B cell (primary cell): ENCODE measurements at regions not wholly inside any gene's neighbourhood (a gene's known extent, or its start where the extent isn't known, plus 50 kb on each side); places are given as distances from the start of the nearest gene placed in this dataset.

Source experiments
- ATAC-seq: fragments of 200-7000 bp; cut with Tn5 transposase; one replicate; pipeline ENCODE4 v1.10.0; 2021; ENCODE audit warnings: low read depth, mild to moderate bottlenecking, moderate number of reproducible peaks, moderate library complexity
- CTCF ChIA-PET: fragments of 350-600 bp; sonication (Branson Sonifier 250); formaldehyde crosslinking; loops from one replicate; lab custom pipeline; 2021; ENCODE audit warnings: antibody characterized with exemption, inconsistent platforms; lab: Charles Lee
- POLR2A ChIA-PET: fragments of 350-600 bp; sonication (Branson Sonifier 250); formaldehyde crosslinking; loops from one replicate; lab custom pipeline; 2021; ENCODE audit warnings: antibody characterized with exemption; lab: Charles Lee
- DNase-seq: peaks from one replicate; pipeline ENCODE4 v3.0.0; 2013
- H2AFZ ChIP-seq: 2 replicates; pipeline ENCODE4 v1.6.1; 2012; ENCODE audit warnings: mild to moderate bottlenecking, low read depth, low read length; ENCODE audit not compliant: insufficient read depth, poor library complexity, severe bottlenecking
- H3K27ac ChIP-seq, 2 donors: 1 replicate in 1 of 2; 2 replicates in 1 of 2; pipeline ENCODE4 v1.5.1; 2012 to 2013; ENCODE audit warnings: low read length in 2 of 2, mild to moderate bottlenecking in 2 of 2, moderate library complexity in 1 of 2
- H3K27me3 ChIP-seq, 4 experiments: fragments of 200-600 bp in 1 of 4; sonication (generic) in 1 of 4; replicated peaks in 1 of 4; 1 replicate in 2 of 4; 2 replicates in 2 of 4; pipeline versions ENCODE4 v1.6.1 to v1.7.0; 2013 to 2016; ENCODE audit warnings: low read length in 3 of 4, mild to moderate bottlenecking in 2 of 4, mixed read lengths in 1 of 4, moderate library complexity in 1 of 4; ENCODE audit not compliant: insufficient read depth in 4 of 4, control insufficient read depth in 3 of 4; ENCODE audit errors: control extremely low read depth in 1 of 4
- H3K36me3 ChIP-seq, 2 experiments: replicated peaks in 1 of 2; 1 replicate in 1 of 2; 2 replicates in 1 of 2; pipeline versions ENCODE4 v1.6.1 to v1.7.1; 2013; ENCODE audit warnings: low read length in 1 of 2; ENCODE audit not compliant: insufficient read depth in 2 of 2, control insufficient read depth in 1 of 2; ENCODE audit errors: control extremely low read depth in 1 of 2, extremely low read depth in 1 of 2
- H3K4me1 ChIP-seq, 2 donors: fragments of 200-600 bp in 1 of 2; sonication (generic) in 1 of 2; 1 replicate in 1 of 2; 2 replicates in 1 of 2; pipeline versions ENCODE4 v1.5.1 to v1.6.1; 2013 to 2017; ENCODE audit warnings: low read length in 2 of 2; ENCODE audit not compliant: control insufficient read depth in 2 of 2, insufficient read depth in 2 of 2
- H3K4me2 ChIP-seq: replicated peaks from 2 replicates; pipeline ENCODE3; 2012; ENCODE audit warnings: mild to moderate bottlenecking, low read depth, low read length; ENCODE audit not compliant: poor library complexity, severe bottlenecking
- H3K4me3 ChIP-seq, 5 experiments: fragments of 200-600 bp in 1 of 5; sonication (generic) in 1 of 5; 1 replicate in 3 of 5; 2 replicates in 2 of 5; pipeline versions ENCODE4 v1.5.1 to v1.7.0; 2011 to 2016; ENCODE audit warnings: low read length in 4 of 5, mild to moderate bottlenecking in 4 of 5, low read depth in 2 of 5, control low read depth in 1 of 5, moderate library complexity in 1 of 5; ENCODE audit not compliant: insufficient read depth in 1 of 5; ENCODE audit errors: control extremely low read depth in 1 of 5, extremely low read depth in 1 of 5
- H3K79me2 ChIP-seq: fragments of 200-600 bp; sonication (generic); one replicate; pipeline ENCODE4 v1.6.0; 2016; ENCODE audit warnings: low read length; ENCODE audit not compliant: control insufficient read depth, insufficient read depth
- H3K9ac ChIP-seq: fragments of 200-600 bp; sonication (generic); 2 replicates; pipeline ENCODE4 v1.6.1; 2017; ENCODE audit warnings: mild to moderate bottlenecking, low read length, moderate library complexity
- H3K9me3 ChIP-seq, 3 donors: one replicate each; pipeline versions ENCODE4 v1.6.1 to v1.7.1; 2013; ENCODE audit warnings: low read length in 2 of 3; ENCODE audit not compliant: control insufficient read depth in 2 of 3, insufficient read depth in 1 of 3; ENCODE audit errors: control extremely low read depth in 1 of 3
- H4K20me1 ChIP-seq: 2 replicates; pipeline ENCODE4 v1.6.0; 2012; ENCODE audit warnings: mild to moderate bottlenecking, low read length; ENCODE audit not compliant: insufficient read depth, control insufficient read depth, poor library complexity, severe bottlenecking
- H3K27ac Mint-ChIP-seq: one replicate; pipeline ENCODE4 v1.8.0; 2021; ENCODE audit warnings: mixed read lengths
- H3K27me3 Mint-ChIP-seq: one replicate; pipeline ENCODE4 v1.8.0; 2021; ENCODE audit warnings: mixed read lengths
- H3K4me1 Mint-ChIP-seq: one replicate; pipeline ENCODE4 v1.8.0; 2021; ENCODE audit warnings: mixed read lengths
- H3K4me3 Mint-ChIP-seq: one replicate; pipeline ENCODE4 v1.8.0; 2021; ENCODE audit warnings: mixed read lengths
- H3K9me3 Mint-ChIP-seq: one replicate; pipeline ENCODE4 v1.8.0; 2022; ENCODE audit warnings: mixed read lengths; ENCODE audit not compliant: insufficient read depth
- EZH2 ChIP-seq: IDR thresholded peaks from 2 replicates; pipeline ENCODE4 v1.6.1; 2012; ENCODE audit warnings: borderline replicate concordance, low read depth, mild to moderate bottlenecking, moderate library complexity, low read length; ENCODE audit not compliant: insufficient read depth, poor library complexity, severe bottlenecking
- WGBS: methylation state at CpG from one replicate; pipeline ENCODE4 v1.1.5; 2013; ENCODE audit warnings: missing lambda C conversion rate; ENCODE audit not compliant: insufficient coverage; 5-methylcytosine and 5-hydroxymethylcytosine counted together
- intact Hi-C: fragments of 100-400 bp; cut with micrococcal nuclease; formaldehyde crosslinking; loops from one replicate; pipeline ENCODE4 v1.10.0; 2022
- TF ChIP-seq, protein P1 (sequence below): fragments of 200-600 bp; IDR thresholded peaks from one replicate; pipeline ENCODE4 v1.8.0; 2022; ENCODE audit warnings: antibody characterized with exemption, mild to moderate bottlenecking

DNA sequence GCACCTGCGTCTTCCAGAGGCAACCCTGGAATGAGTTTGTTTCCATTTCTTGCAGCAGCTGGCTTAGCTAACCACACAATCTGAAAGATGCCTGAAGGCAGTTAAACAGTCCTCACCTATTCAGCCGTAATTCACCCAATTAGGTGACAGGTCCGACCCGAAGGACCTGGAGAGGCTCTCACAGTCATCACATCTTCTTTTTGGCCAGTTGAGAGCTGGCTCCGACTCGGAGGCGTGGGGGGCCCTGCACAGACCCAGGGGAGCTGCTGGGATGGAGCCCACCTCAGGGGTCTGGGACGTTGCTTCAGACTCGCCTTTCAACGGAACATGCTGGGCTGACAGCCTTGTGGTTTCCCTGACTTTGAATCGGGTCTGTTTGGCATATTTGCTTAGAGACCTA is 187.3 kb downstream of the RTP5 start:
- H3K9ac ChIP-seq, result no peak overlapping the region
- DNase-seq (no peak), ATAC-seq (no peak)
- no peaks in the 10 kb centered on the region for H3K36me3 ChIP-seq
- TF ChIP-seq EZH2, result no peak
- no peak overlapping the region for H3K4me3 ChIP-seq
- H3K27ac Mint-ChIP-seq, result no peak overlapping the region
- H3K27me3 Mint-ChIP-seq, result peaks cover 28% of the 10 kb centered on the region
- H3K79me2 ChIP-seq, result no peaks in the 10 kb centered on the region
- POLR2A ChIA-PET, result no interaction called here
- no peak overlapping the region for H3K4me2 ChIP-seq
- H3K9me3 Mint-ChIP-seq, result peaks cover 6% of the 10 kb centered on the region
- H3K4me3 Mint-ChIP-seq, result no peak overlapping the region
- H4K20me1 ChIP-seq, result no peaks in the 10 kb centered on the region
- WGBS, result 73% methylated on average over 9 of the region's 11 CpGs
- no peak overlapping the region for H2AFZ ChIP-seq
- no peak overlapping the region for H3K27ac ChIP-seq
- H3K4me1 Mint-ChIP-seq, result no peaks in the 10 kb centered on the region
- intact Hi-C loops, result no loop called here
- peaks cover 0 to 11% (median 0%) of the 10 kb centered on the region in 4 experiments for H3K27me3 ChIP-seq
- no peaks in the 10 kb centered on the region for H3K4me1 ChIP-seq
- peaks cover 0 to 8% (median 2%) of the 10 kb centered on the region in 3 donors for H3K9me3 ChIP-seq
- CTCF ChIA-PET, result no interaction called here

DNA sequence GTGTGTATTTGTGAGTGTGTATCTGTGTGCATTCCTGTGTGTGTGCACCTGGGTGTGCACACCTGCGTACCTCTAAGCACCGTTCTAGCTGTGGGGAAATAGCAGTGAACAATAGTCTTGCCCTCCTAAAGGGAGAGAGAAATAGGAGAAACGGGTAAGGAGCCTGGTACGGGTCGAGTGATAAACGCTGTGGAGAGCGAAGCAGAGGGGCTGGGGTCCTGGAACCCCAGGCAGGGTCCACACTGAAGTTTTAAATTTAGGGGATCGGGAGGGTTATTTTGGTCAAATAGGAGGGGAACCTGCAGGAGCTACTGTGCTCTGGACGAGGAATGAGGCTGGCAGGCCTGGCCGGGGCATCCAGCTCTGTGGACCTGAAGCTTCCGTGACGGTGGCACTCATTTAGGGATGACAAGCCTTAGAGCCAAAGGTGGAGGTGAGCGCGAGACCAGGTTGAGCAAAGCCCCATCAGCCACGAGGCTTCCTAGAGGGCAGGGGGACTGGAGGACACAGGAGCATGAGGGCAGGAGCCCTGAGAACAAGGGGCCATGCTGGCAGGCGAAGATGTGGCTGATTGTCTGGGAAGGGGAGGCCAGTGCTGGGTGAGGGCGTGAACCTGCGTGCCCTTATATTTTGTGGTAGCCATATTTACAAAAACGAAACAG is 188.0 kb downstream of the RTP5 start:
- POLR2A ChIA-PET, result no interaction called here
- peaks cover 28% of the 10 kb centered on the region for H3K27me3 Mint-ChIP-seq
- Histone ChIP-seq H3K36me3 (no peaks in the 10 kb centered on the region), H3K9me3 (peaks cover 0 to 8% (median 2%) of the 10 kb centered on the region in 3 donors), H2AFZ (no peak overlapping the region), H3K4me3 (no peak overlapping the region), H3K27ac (no peak overlapping the region), H3K27me3 (peaks cover 0 to 11% (median 0%) of the 10 kb centered on the region in 4 experiments), H3K9ac (no peak overlapping the region), H4K20me1 (no peaks in the 10 kb centered on the region), H3K4me1 (no peaks in the 10 kb centered on the region), H3K79me2 (no peaks in the 10 kb centered on the region), H3K4me2 (no peak overlapping the region)
- 94% methylated on average over 18 of the region's 19 CpGs for WGBS
- H3K9me3 Mint-ChIP-seq, result peaks cover 6% of the 10 kb centered on the region
- intact Hi-C loops, result no loop called here
- CTCF ChIA-PET, result no interaction called here
- no peak for TF ChIP-seq EZH2
- TF ChIP-seq, protein P1, sequence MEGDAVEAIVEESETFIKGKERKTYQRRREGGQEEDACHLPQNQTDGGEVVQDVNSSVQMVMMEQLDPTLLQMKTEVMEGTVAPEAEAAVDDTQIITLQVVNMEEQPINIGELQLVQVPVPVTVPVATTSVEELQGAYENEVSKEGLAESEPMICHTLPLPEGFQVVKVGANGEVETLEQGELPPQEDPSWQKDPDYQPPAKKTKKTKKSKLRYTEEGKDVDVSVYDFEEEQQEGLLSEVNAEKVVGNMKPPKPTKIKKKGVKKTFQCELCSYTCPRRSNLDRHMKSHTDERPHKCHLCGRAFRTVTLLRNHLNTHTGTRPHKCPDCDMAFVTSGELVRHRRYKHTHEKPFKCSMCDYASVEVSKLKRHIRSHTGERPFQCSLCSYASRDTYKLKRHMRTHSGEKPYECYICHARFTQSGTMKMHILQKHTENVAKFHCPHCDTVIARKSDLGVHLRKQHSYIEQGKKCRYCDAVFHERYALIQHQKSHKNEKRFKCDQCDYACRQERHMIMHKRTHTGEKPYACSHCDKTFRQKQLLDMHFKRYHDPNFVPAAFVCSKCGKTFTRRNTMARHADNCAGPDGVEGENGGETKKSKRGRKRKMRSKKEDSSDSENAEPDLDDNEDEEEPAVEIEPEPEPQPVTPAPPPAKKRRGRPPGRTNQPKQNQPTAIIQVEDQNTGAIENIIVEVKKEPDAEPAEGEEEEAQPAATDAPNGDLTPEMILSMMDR, result no peak
- DNase-seq (no peak), ATAC-seq (no peak)
- H3K27ac Mint-ChIP-seq, result no peak overlapping the region
- no peaks in the 10 kb centered on the region for H3K4me1 Mint-ChIP-seq
- H3K4me3 Mint-ChIP-seq, result no peak overlapping the region
